Fibroblast of lung (primary cell): ENCODE measurements at regions not wholly inside any gene's neighbourhood (a gene's known extent, or its start where the extent isn't known, plus 50 kb on each side); places are given as distances from the start of the nearest gene placed in this dataset.

ENCODE experiments used
- DNase-seq, 2 donors: peaks; one replicate each; pipeline versions ENCODE4 v3.0.0 to v3.0.0-alpha.2; 2010; ENCODE audit warnings: low read depth in 2 of 2
- H2AFZ ChIP-seq: 2 replicates; pipeline ENCODE4 v1.5.1; 2012; ENCODE audit warnings: low read length, control low read depth, inconsistent platforms
- H3K27ac ChIP-seq: 2 replicates; pipeline ENCODE4 v1.5.1; 2011; ENCODE audit warnings: low read length, control low read depth; ENCODE audit not compliant: insufficient read depth
- H3K27me3 ChIP-seq: 2 replicates; pipeline ENCODE4 v1.5.1; 2011; ENCODE audit warnings: mild to moderate bottlenecking, low read length; ENCODE audit not compliant: control insufficient read depth, insufficient read depth
- H3K36me3 ChIP-seq: 2 replicates; pipeline ENCODE4 v1.5.1; 2011; ENCODE audit warnings: low read length; ENCODE audit not compliant: control insufficient read depth, insufficient read depth
- H3K4me1 ChIP-seq: 2 replicates; pipeline ENCODE4 v1.5.1; 2011; ENCODE audit warnings: low read length; ENCODE audit not compliant: control insufficient read depth, insufficient read depth; ENCODE audit errors: extremely low read depth
- H3K4me2 ChIP-seq: 2 replicates; pipeline ENCODE4 v1.5.1; 2011; ENCODE audit warnings: low read length, control low read depth; ENCODE audit not compliant: insufficient read depth; ENCODE audit errors: extremely low read depth
- H3K4me3 ChIP-seq, 4 experiments: fragments of 200-600 bp in 1 of 4; sonication (generic) in 1 of 4; replicated peaks in 1 of 4; 2 replicates each; pipeline ENCODE4 v1.5.1; 2011 to 2016; ENCODE audit warnings: low read length in 4 of 4, low read depth in 3 of 4, mild to moderate bottlenecking in 3 of 4, control low read depth in 2 of 4, inconsistent platforms in 1 of 4, mixed read lengths in 1 of 4; ENCODE audit not compliant: insufficient read depth in 1 of 4; ENCODE audit errors: control extremely low read depth in 1 of 4
- H3K79me2 ChIP-seq: 2 replicates; pipeline ENCODE4 v1.5.1; 2012; ENCODE audit warnings: mild to moderate bottlenecking, low read length, inconsistent platforms; ENCODE audit not compliant: control insufficient read depth, insufficient read depth
- H3K9ac ChIP-seq: 2 replicates; pipeline ENCODE4 v1.5.1; 2011; ENCODE audit warnings: mild to moderate bottlenecking, low read length, control low read depth; ENCODE audit not compliant: insufficient read depth
- H3K9me3 ChIP-seq: 2 replicates; pipeline ENCODE4 v1.5.1; 2012; ENCODE audit warnings: low read depth, low read length; ENCODE audit not compliant: control insufficient read depth, insufficient read depth
- H4K20me1 ChIP-seq: 2 replicates; pipeline ENCODE4 v1.5.1; 2011; ENCODE audit warnings: low read length; ENCODE audit not compliant: control insufficient read depth, insufficient read depth; ENCODE audit errors: extremely low read depth
- EZH2 ChIP-seq: IDR thresholded peaks from 2 replicates; pipeline ENCODE4 v1.5.1; 2012; ENCODE audit warnings: low read length, control low read depth, mild to moderate bottlenecking; ENCODE audit errors: missing control alignments
- TF ChIP-seq, protein P1 (sequence below), 2 donors: IDR thresholded peaks in 1 of 2; conservative IDR thresholded peaks in 1 of 2; 1 replicate in 1 of 2; 2 replicates in 1 of 2; pipeline ENCODE4 v1.5.1; 2011 to 2012; ENCODE audit warnings: low read length in 2 of 2, control low read depth in 1 of 2, inconsistent platforms in 1 of 2, low read depth in 1 of 2, mild to moderate bottlenecking in 1 of 2

DNA sequence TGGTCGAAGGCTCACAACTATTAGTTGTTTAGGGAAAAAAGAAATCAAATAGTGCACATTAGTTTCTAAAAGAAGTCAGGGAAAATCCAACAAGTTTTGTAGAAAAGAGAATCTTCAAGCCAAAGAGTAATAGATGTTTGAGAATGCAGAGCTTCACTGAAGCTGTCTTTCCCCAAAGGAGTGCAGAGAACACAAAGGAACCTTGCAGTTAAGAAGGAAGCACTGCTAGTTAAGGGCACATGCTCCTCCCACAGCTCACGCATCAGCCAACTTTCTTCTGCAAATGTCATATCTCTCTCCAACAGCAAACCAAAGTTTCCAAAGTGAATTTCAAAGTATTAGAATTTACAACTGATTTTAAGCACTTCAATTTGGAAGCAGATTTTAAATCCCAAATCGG lies 116.4 kb upstream of the FST start:
- peak in 1 of 2 donors; percentile 16 for DNase-seq
- no peak overlapping the region for H3K9ac ChIP-seq
- TF ChIP-seq, protein P1, sequence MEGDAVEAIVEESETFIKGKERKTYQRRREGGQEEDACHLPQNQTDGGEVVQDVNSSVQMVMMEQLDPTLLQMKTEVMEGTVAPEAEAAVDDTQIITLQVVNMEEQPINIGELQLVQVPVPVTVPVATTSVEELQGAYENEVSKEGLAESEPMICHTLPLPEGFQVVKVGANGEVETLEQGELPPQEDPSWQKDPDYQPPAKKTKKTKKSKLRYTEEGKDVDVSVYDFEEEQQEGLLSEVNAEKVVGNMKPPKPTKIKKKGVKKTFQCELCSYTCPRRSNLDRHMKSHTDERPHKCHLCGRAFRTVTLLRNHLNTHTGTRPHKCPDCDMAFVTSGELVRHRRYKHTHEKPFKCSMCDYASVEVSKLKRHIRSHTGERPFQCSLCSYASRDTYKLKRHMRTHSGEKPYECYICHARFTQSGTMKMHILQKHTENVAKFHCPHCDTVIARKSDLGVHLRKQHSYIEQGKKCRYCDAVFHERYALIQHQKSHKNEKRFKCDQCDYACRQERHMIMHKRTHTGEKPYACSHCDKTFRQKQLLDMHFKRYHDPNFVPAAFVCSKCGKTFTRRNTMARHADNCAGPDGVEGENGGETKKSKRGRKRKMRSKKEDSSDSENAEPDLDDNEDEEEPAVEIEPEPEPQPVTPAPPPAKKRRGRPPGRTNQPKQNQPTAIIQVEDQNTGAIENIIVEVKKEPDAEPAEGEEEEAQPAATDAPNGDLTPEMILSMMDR (conservative IDR thresholded peaks at IDR 0.05 in 1 of 2, IDR thresholded peaks at IDR 0.05 in 1 of 2; ENCODE audit: low read depth in 1 of 2, low read length in 2 of 2) = no peak
- no peak for TF ChIP-seq EZH2
- no peaks in the 10 kb centered on the region for H3K79me2 ChIP-seq
- no peaks in the 10 kb centered on the region for H4K20me1 ChIP-seq
- no peaks in the 10 kb centered on the region for H3K27me3 ChIP-seq
- H3K4me2 ChIP-seq = no peak overlapping the region
- H3K27ac ChIP-seq = peak overlapping the region; percentile 81
- H3K9me3 ChIP-seq = no peaks in the 10 kb centered on the region
- H3K4me1 ChIP-seq = peaks cover 33% of the 10 kb centered on the region
- H2AFZ ChIP-seq = no peak overlapping the region
- H3K36me3 ChIP-seq = no peaks in the 10 kb centered on the region
- H3K4me3 ChIP-seq = no peak overlapping the region

DNA sequence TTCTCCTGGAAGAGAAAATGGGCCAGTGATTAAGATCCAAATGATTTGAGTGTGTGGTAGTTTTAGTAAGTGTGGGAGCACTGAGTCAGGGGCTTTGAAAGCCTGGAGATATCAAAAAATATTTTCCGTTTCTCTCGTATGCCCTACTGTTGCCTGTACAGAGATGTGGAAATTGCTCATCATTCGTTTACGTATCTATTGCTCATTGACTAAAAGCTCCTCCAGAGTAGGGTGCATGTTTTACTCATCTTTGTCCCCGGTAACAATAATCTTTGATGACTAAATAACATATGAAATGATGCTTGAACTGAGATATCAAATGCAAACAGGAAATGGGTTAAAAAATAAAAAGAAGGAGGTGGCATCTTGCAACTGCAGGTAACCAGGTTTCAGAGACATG lies 114.2 kb upstream of the FST start:
- peak in 1 of 2 donors; percentile 53 for DNase-seq
- Histone ChIP-seq H3K36me3 (no peaks in the 10 kb centered on the region), H3K4me1 (peaks cover 30% of the 10 kb centered on the region), H3K79me2 (no peaks in the 10 kb centered on the region), H3K27ac (peak overlapping the region; percentile 34), H3K9me3 (no peaks in the 10 kb centered on the region), H3K4me2 (no peak overlapping the region), H2AFZ (no peak overlapping the region), H3K27me3 (no peaks in the 10 kb centered on the region), H3K9ac (no peak overlapping the region), H3K4me3 (no peak overlapping the region), H4K20me1 (no peaks in the 10 kb centered on the region)
- TF ChIP-seq, protein P1 (conservative IDR thresholded peaks at IDR 0.05 in 1 of 2, IDR thresholded peaks at IDR 0.05 in 1 of 2; ENCODE audit: low read depth in 1 of 2, low read length in 2 of 2) = no peak
- TF ChIP-seq EZH2 = no peak

DNA sequence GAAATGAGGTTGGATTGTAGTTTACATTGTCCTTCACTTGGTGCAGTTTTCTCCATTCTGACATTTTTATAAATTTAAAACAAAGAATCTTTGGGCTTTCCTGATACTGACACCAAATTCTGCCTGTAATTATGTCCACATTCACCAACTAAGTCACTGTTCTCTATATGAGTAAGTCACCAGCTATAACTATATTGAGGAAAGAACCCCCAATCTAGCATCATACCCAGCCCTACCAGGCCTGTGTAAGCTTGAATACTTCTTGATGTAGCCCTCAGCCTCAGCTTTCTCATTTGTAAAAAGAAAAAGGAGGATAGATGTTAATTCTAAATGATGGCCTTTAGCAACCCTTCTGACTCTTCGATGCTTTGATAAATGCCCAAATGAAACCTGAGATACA lies 112.7 kb upstream of the FST start:
- no peaks in the 10 kb centered on the region for H4K20me1 ChIP-seq
- no peak for DNase-seq
- no peak overlapping the region for H3K27ac ChIP-seq
- peaks cover 19% of the 10 kb centered on the region for H3K4me1 ChIP-seq
- H3K9me3 ChIP-seq = no peaks in the 10 kb centered on the region
- H3K36me3 ChIP-seq = no peaks in the 10 kb centered on the region
- H2AFZ ChIP-seq = peak overlapping the region; percentile 24
- H3K79me2 ChIP-seq = no peaks in the 10 kb centered on the region
- no peak overlapping the region for H3K4me3 ChIP-seq
- no peak overlapping the region for H3K9ac ChIP-seq
- no peak for TF ChIP-seq EZH2
- TF ChIP-seq, protein P1 (conservative IDR thresholded peaks at IDR 0.05 in 1 of 2, IDR thresholded peaks at IDR 0.05 in 1 of 2; ENCODE audit: low read depth in 1 of 2, low read length in 2 of 2) = no peak
- no peaks in the 10 kb centered on the region for H3K27me3 ChIP-seq
- H3K4me2 ChIP-seq = no peak overlapping the region
